ENCODE measurements at regions not wholly inside any gene's neighbourhood (a gene's known extent, or its start where the extent isn't known, plus 50 kb on each side); places are given as distances from the start of the nearest gene placed in this dataset.

DNA sequence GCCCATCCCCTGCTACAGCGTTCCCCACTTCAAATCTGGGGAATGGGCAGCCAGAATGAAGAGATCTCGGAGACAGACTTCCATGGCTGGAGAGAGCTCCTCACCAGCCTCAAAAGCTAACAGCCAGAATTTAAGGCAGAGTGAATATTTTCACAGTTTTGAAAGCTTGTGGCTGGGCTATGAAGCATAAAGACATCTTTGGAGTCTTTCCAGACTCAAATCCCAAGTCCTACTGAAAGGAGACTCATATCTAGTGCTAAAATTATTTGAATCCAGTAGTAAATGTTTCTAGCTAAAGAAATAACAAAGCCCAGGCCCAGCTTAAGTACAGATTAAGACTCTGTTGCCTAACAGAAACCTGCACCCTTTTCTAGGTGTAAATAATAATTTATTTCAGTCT, 628.4 kb upstream of the ALCAM start:
- TF ChIP-seq, protein P1, sequence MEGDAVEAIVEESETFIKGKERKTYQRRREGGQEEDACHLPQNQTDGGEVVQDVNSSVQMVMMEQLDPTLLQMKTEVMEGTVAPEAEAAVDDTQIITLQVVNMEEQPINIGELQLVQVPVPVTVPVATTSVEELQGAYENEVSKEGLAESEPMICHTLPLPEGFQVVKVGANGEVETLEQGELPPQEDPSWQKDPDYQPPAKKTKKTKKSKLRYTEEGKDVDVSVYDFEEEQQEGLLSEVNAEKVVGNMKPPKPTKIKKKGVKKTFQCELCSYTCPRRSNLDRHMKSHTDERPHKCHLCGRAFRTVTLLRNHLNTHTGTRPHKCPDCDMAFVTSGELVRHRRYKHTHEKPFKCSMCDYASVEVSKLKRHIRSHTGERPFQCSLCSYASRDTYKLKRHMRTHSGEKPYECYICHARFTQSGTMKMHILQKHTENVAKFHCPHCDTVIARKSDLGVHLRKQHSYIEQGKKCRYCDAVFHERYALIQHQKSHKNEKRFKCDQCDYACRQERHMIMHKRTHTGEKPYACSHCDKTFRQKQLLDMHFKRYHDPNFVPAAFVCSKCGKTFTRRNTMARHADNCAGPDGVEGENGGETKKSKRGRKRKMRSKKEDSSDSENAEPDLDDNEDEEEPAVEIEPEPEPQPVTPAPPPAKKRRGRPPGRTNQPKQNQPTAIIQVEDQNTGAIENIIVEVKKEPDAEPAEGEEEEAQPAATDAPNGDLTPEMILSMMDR (optimal IDR thresholded peaks at IDR 0.05 in 1 of 3, IDR thresholded peaks at IDR 0.05 in 1 of 3, conservative IDR thresholded peaks at IDR 0.05 in 1 of 3; ENCODE audit: extremely low read depth in 1 of 3, insufficient read depth in 2 of 3, low read length in 3 of 3): no peak
- TF ChIP-seq EZH2 (IDR thresholded peaks at IDR 0.05; ENCODE audit: low read length): no peak
- H3K36me3 ChIP-seq (ENCODE audit: control insufficient read depth in 2 of 2, extremely low read depth in 1 of 2, insufficient read depth in 2 of 2, low read length in 2 of 2): no peaks in the 10 kb centered on the region
- DNase-seq (ENCODE audit: low read depth, low spot score): no peak

DNA sequence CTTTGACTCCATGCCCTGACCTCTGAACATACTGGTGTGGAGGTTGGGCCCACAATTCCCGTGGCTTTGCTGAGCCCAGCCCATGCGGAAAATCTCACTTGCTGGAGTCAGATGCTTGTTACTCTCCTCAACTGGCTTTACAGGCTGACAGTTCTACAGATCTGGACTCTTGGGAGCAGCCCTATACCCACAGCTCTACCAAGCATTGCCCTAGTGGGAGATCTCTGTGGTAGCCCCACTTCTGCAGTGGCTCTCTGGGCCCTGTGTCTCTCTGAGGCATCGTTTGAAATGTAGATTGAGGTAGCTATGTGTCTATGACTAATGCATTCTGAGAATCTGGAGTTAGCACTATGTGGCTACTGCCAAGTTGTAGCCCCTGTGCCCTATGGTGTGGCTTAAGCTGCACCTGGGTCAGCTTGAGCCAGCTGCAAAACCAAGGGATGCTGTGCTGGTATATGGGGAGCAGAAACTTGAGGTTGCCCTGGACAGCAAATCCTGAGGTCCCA, 625.8 kb upstream of the ALCAM start:
- Histone ChIP-seq H3K9me3 (ENCODE audit: control insufficient read depth, low read depth, low read length) (no peaks in the 10 kb centered on the region), H3K4me1 (ENCODE audit: control insufficient read depth, extremely low read depth, insufficient read depth, low read length) (no peaks in the 10 kb centered on the region), H3K4me2 (ENCODE audit: control insufficient read depth, extremely low read depth, insufficient read depth, low read depth, low read length) (no peak overlapping the region), H3K4me3 (ENCODE audit: control insufficient read depth in 2 of 3, extremely low read depth in 1 of 3, insufficient read depth in 2 of 3, low read depth in 1 of 3, low read length in 3 of 3) (no peak overlapping the region), H3K27me3 (ENCODE audit: control insufficient read depth, extremely low read depth, insufficient read depth, low read length) (no peaks in the 10 kb centered on the region), H2AFZ (ENCODE audit: control insufficient read depth, low read length) (no peak overlapping the region), H3K79me2 (ENCODE audit: control insufficient read depth, insufficient read depth, low read length) (no peaks in the 10 kb centered on the region), H3K36me3 (ENCODE audit: control insufficient read depth in 2 of 2, extremely low read depth in 1 of 2, insufficient read depth in 2 of 2, low read length in 2 of 2) (no peaks in the 10 kb centered on the region), H3K9ac (ENCODE audit: control insufficient read depth, extremely low read depth, insufficient read depth, low read length) (no peak overlapping the region), H3K9me1 (ENCODE audit: control insufficient read depth, extremely low read depth, insufficient read depth, low read length) (no peaks in the 10 kb centered on the region), H3K27ac (ENCODE audit: control insufficient read depth, insufficient read depth, low read length) (no peak overlapping the region), H4K20me1 (ENCODE audit: control insufficient read depth, extremely low read depth, insufficient read depth, low read length) (no peaks in the 10 kb centered on the region)
- FAIRE-seq (no peak), DNase-seq (ENCODE audit: low read depth, low spot score) (no peak)
- dilution Hi-C loops (cut with MboI; ENCODE audit: extremely low pct_ligation_motif_present, low sequenced_read_pairs): no loop called here
- TF ChIP-seq, protein P1 (optimal IDR thresholded peaks at IDR 0.05 in 1 of 3, IDR thresholded peaks at IDR 0.05 in 1 of 3, conservative IDR thresholded peaks at IDR 0.05 in 1 of 3; ENCODE audit: extremely low read depth in 1 of 3, insufficient read depth in 2 of 3, low read length in 3 of 3): no peak

More for the DNA sequence above, 628.4 kb upstream of the ALCAM start:
- Histone ChIP-seq H3K4me2 (ENCODE audit: control insufficient read depth, extremely low read depth, insufficient read depth, low read depth, low read length) (no peak overlapping the region), H3K27ac (ENCODE audit: control insufficient read depth, insufficient read depth, low read length) (no peak overlapping the region), H2AFZ (ENCODE audit: control insufficient read depth, low read length) (no peak overlapping the region), H3K79me2 (ENCODE audit: control insufficient read depth, insufficient read depth, low read length) (no peaks in the 10 kb centered on the region), H3K9me1 (ENCODE audit: control insufficient read depth, extremely low read depth, insufficient read depth, low read length) (no peaks in the 10 kb centered on the region), H3K27me3 (ENCODE audit: control insufficient read depth, extremely low read depth, insufficient read depth, low read length) (no peaks in the 10 kb centered on the region), H3K4me3 (ENCODE audit: control insufficient read depth in 2 of 3, extremely low read depth in 1 of 3, insufficient read depth in 2 of 3, low read depth in 1 of 3, low read length in 3 of 3) (no peak overlapping the region), H4K20me1 (ENCODE audit: control insufficient read depth, extremely low read depth, insufficient read depth, low read length) (no peaks in the 10 kb centered on the region), H3K9me3 (ENCODE audit: control insufficient read depth, low read depth, low read length) (no peaks in the 10 kb centered on the region), H3K4me1 (ENCODE audit: control insufficient read depth, extremely low read depth, insufficient read depth, low read length) (no peaks in the 10 kb centered on the region), H3K9ac (ENCODE audit: control insufficient read depth, extremely low read depth, insufficient read depth, low read length) (no peak overlapping the region)
- dilution Hi-C loops (cut with MboI; ENCODE audit: extremely low pct_ligation_motif_present, low sequenced_read_pairs): no loop called here
- no peak for FAIRE-seq
